PC-9 (cell line): ENCODE measurements at regions not wholly inside any gene's neighbourhood (a gene's known extent, or its start where the extent isn't known, plus 50 kb on each side); places are given as distances from the start of the nearest gene placed in this dataset.

ENCODE experiments used
- BruUV-seq: library from RNA; stranded (reverse); fragments of 400-500 nt; replicated peaks from 2 replicates; lab custom pipeline; 2021; lab: Mats Ljungman, UMichigan
- CTCF ChIA-PET: fragments of 300-600 bp; sonication (Branson Sonifier 250); formaldehyde crosslinking; loops from one replicate; lab custom pipeline; 2022; ENCODE audit warnings: antibody characterized with exemption; lab: Charles Lee
- POLR2A ChIA-PET: fragments of 300-600 bp; sonication (Branson Sonifier 250); formaldehyde crosslinking; loops from one replicate; lab custom pipeline; 2022; ENCODE audit warnings: antibody characterized with exemption; ENCODE audit not compliant: unreplicated experiment; lab: Charles Lee
- DNase-seq, 2 experiments: peaks; one replicate each; pipeline versions ENCODE4 v3.0.0 to v3.0.0-alpha.2; 2015 to 2022; ENCODE audit warnings: mixed read lengths in 1 of 2
- H2AFZ ChIP-seq: fragments of 200-600 bp; sonication (generic); 2 replicates; pipeline ENCODE4 v1.8.1; 2017; ENCODE audit warnings: antibody characterized with exemption
- H3F3A ChIP-seq: fragments of 200-600 bp; sonication (generic); 2 replicates; pipeline ENCODE4 v1.8.1; 2017; ENCODE audit warnings: antibody characterized with exemption, mild to moderate bottlenecking, low read depth; ENCODE audit not compliant: insufficient read depth
- H3K27ac ChIP-seq: fragments of 200-600 bp; sonication (generic); 2 replicates; pipeline ENCODE4 v1.6.1; 2016; ENCODE audit warnings: mixed run types
- H3K27me3 ChIP-seq: fragments of 200-600 bp; sonication (generic); 2 replicates; pipeline ENCODE4 v1.6.1; 2016; ENCODE audit warnings: low read depth, mixed run types; ENCODE audit not compliant: insufficient read depth
- H3K36me3 ChIP-seq: fragments of 200-600 bp; sonication (generic); 2 replicates; pipeline ENCODE4 v1.6.1; 2016; ENCODE audit warnings: low read depth, mixed run types
- H3K4me1 ChIP-seq: fragments of 200-600 bp; sonication (generic); replicated peaks from 2 replicates; pipeline ENCODE4 v1.6.1; 2016; ENCODE audit warnings: mixed run types; ENCODE audit not compliant: insufficient read depth
- H3K4me2 ChIP-seq: fragments of 200-600 bp; sonication (generic); 2 replicates; pipeline ENCODE4 v1.6.1; 2017; ENCODE audit warnings: mixed run types
- H3K4me3 ChIP-seq: fragments of 200-600 bp; sonication (generic); 2 replicates; pipeline ENCODE4 v1.6.1; 2016; ENCODE audit warnings: mixed run types
- H3K79me2 ChIP-seq: fragments of 200-600 bp; sonication (generic); 2 replicates; pipeline ENCODE4 v1.6.1; 2017; ENCODE audit warnings: low read depth, mixed run types
- H3K9me2 ChIP-seq: fragments of 200-600 bp; sonication (generic); 2 replicates; pipeline ENCODE4 v1.8.1; 2017; ENCODE audit warnings: mild to moderate bottlenecking; ENCODE audit not compliant: insufficient read depth
- H3K9me3 ChIP-seq: fragments of 200-600 bp; sonication (generic); 2 replicates; pipeline ENCODE4 v1.8.1; 2016; ENCODE audit warnings: low read depth; ENCODE audit not compliant: insufficient read depth
- H4K20me1 ChIP-seq: fragments of 200-600 bp; sonication (generic); 2 replicates; pipeline ENCODE4 v1.8.1; 2017; ENCODE audit not compliant: insufficient read depth
- EZH2 ChIP-seq: fragments of 200-600 bp; sonication (generic); IDR thresholded peaks from 2 replicates; pipeline ENCODE4 v1.8.0; 2017; ENCODE audit warnings: antibody characterized with exemption, low read depth
- intact Hi-C: fragments of 100-400 bp; cut with micrococcal nuclease; formaldehyde crosslinking; loops from one replicate; pipeline ENCODE4 v1.10.0; 2022; ENCODE audit not compliant: unreplicated experiment
- TF ChIP-seq, protein P1 (sequence below): fragments of 200-600 bp; sonication (generic); conservative IDR thresholded peaks from 2 replicates; pipeline ENCODE4 v1.6.1; 2017; ENCODE audit warnings: mixed run types, antibody characterized with exemption, mild to moderate bottlenecking, moderate library complexity

DNA sequence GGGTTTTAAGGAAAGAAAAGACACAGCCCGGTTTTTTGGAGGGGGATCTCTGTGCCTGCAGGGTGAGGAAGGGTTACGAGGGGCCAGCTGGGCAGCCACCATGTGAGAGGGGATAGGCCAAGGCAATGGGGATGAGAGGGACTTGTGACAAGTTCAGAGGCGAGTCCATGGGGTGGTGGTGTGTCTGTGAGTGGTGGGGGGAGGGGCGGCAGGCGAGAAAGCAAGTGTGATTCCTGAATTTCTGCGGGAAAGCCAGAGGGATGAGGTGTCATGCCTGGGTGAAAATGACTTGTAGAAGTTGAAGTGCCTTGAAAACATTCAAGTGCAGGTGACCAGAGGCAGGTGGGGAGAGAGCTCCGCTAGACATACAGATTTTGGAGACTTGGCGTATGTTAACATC, 61.0 kb upstream of the RNF32 start:
- no peaks in the 10 kb centered on the region for H4K20me1 ChIP-seq
- ChIA-PET CTCF (no interaction called here), POLR2A (no interaction called here)
- H3K9me2 ChIP-seq = no peaks in the 10 kb centered on the region
- no peaks in the 10 kb centered on the region for H3F3A ChIP-seq
- H2AFZ ChIP-seq = no peak overlapping the region
- no peak overlapping the region for H3K4me2 ChIP-seq
- no peaks in the 10 kb centered on the region for H3K36me3 ChIP-seq
- H3K27ac ChIP-seq = no peak overlapping the region
- H3K4me1 ChIP-seq = no peaks in the 10 kb centered on the region
- no peak overlapping the region for H3K4me3 ChIP-seq
- TF ChIP-seq EZH2 = no peak
- TF ChIP-seq, protein P1, sequence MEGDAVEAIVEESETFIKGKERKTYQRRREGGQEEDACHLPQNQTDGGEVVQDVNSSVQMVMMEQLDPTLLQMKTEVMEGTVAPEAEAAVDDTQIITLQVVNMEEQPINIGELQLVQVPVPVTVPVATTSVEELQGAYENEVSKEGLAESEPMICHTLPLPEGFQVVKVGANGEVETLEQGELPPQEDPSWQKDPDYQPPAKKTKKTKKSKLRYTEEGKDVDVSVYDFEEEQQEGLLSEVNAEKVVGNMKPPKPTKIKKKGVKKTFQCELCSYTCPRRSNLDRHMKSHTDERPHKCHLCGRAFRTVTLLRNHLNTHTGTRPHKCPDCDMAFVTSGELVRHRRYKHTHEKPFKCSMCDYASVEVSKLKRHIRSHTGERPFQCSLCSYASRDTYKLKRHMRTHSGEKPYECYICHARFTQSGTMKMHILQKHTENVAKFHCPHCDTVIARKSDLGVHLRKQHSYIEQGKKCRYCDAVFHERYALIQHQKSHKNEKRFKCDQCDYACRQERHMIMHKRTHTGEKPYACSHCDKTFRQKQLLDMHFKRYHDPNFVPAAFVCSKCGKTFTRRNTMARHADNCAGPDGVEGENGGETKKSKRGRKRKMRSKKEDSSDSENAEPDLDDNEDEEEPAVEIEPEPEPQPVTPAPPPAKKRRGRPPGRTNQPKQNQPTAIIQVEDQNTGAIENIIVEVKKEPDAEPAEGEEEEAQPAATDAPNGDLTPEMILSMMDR = no peak
- peaks cover 93% of the 10 kb centered on the region for H3K27me3 ChIP-seq
- BruUV-seq = no TSS peak
- DNase-seq = no peak
- H3K79me2 ChIP-seq = no peaks in the 10 kb centered on the region
- intact Hi-C loops = no loop called here
- H3K9me3 ChIP-seq = no peaks in the 10 kb centered on the region

DNA sequence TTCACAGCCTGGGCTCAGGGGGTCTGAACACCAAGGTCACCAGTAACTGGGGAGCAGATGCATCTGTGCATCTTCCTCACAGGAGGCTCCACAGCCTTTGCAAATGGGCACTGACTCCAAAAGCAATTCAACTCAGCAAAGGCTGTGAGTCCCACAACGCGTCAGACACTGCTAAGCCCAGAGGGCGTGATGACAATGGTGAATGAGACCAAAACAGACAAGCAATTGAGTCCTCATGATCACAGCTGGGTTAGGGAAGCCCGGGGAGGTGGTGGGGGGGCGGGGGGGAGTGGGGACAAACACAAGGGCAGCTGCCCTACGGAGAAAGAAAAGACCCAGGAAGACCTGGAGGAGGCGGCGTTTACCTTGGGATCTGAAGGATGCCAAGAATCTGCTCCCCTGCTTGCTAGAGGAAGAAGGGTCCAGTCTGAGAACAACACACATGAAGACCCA, 61.6 kb upstream of the RNF32 start:
- no peak overlapping the region for H3K4me2 ChIP-seq
- no TSS peak for BruUV-seq
- ChIA-PET CTCF (no interaction called here), POLR2A (no interaction called here)
- H3K27me3 ChIP-seq = peaks cover 94% of the 10 kb centered on the region
- no peaks in the 10 kb centered on the region for H3F3A ChIP-seq
- no peaks in the 10 kb centered on the region for H3K9me3 ChIP-seq
- no peaks in the 10 kb centered on the region for H3K79me2 ChIP-seq
- no peak overlapping the region for H3K4me3 ChIP-seq
- H4K20me1 ChIP-seq = no peaks in the 10 kb centered on the region
- TF ChIP-seq EZH2 = no peak
- TF ChIP-seq, protein P1 = no peak
- H3K27ac ChIP-seq = no peak overlapping the region
- intact Hi-C loops = no loop called here
- no peaks in the 10 kb centered on the region for H3K4me1 ChIP-seq
- no peaks in the 10 kb centered on the region for H3K9me2 ChIP-seq
- no peak for DNase-seq
- H2AFZ ChIP-seq = no peak overlapping the region
- H3K36me3 ChIP-seq = no peaks in the 10 kb centered on the region

DNA sequence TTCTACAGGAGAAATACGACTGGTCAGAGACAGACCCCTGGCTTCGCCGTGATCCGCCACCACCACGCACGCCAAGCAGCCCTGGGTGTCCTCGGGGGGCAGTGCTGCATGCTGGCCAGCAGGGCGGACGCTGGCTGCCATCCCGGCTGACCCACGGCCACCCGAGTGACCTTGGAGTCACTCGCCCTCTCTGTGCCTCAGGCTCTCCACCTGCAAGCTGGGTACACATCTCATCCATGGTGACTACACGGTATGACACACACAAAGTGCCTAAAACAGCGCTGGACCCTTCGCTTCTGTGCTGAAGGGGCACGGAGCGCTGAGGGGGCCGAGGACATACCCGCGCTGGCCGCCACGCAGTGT, 62.0 kb upstream of the RNF32 start:
- ChIA-PET POLR2A (no interaction called here), CTCF (no interaction called here)
- no TSS peak for BruUV-seq
- Histone ChIP-seq H3K9me2 (no peaks in the 10 kb centered on the region), H4K20me1 (no peaks in the 10 kb centered on the region), H3K79me2 (no peaks in the 10 kb centered on the region), H3F3A (no peaks in the 10 kb centered on the region), H3K27ac (no peak overlapping the region), H3K4me3 (no peak overlapping the region), H3K36me3 (no peaks in the 10 kb centered on the region), H3K4me2 (no peak overlapping the region), H3K9me3 (no peaks in the 10 kb centered on the region), H3K27me3 (peaks cover 94% of the 10 kb centered on the region), H3K4me1 (no peaks in the 10 kb centered on the region), H2AFZ (no peak overlapping the region)
- TF ChIP-seq, protein P1 = no peak
- TF ChIP-seq EZH2 = no peak
- intact Hi-C loops = no loop called here
- DNase-seq = no peak
